ENCODE measurements at regions not wholly inside any gene's neighbourhood (a gene's known extent, or its start where the extent isn't known, plus 50 kb on each side); places are given as distances from the start of the nearest gene placed in this dataset.

DNA sequence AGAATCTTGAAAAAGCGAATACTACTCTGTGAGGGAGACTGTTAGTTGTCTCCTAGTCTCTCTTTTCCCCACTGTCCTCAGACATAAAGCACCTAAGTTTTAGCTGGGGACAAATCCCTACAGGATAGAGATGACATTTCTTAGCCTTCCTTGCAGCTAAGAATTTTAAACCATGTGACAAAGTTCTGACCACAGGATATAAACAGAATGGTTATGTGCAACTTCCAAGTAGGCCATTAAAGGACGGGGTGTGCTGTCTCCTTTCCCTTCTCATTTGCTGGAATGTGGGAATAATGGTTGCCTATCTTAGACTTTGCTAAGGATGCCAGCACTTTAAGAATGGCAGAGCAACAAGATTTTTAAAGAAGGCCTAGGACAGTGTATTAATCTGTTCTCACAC, 74.9 kb upstream of the PRPS1L1 start (continued):
- TF ChIP-seq, protein P1, sequence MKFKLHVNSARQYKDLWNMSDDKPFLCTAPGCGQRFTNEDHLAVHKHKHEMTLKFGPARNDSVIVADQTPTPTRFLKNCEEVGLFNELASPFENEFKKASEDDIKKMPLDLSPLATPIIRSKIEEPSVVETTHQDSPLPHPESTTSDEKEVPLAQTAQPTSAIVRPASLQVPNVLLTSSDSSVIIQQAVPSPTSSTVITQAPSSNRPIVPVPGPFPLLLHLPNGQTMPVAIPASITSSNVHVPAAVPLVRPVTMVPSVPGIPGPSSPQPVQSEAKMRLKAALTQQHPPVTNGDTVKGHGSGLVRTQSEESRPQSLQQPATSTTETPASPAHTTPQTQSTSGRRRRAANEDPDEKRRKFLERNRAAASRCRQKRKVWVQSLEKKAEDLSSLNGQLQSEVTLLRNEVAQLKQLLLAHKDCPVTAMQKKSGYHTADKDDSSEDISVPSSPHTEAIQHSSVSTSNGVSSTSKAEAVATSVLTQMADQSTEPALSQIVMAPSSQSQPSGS (IDR thresholded peaks at IDR 0.05; ENCODE audit: low read length) = no peak
- TF ChIP-seq NFIC (IDR thresholded peaks at IDR 0.05; ENCODE audit: low read depth, low read length) (no peak), CUX1 (IDR thresholded peaks at IDR 0.05; ENCODE audit: insufficient replicate concordance, low read depth, low read length) (no peak)

DNA sequence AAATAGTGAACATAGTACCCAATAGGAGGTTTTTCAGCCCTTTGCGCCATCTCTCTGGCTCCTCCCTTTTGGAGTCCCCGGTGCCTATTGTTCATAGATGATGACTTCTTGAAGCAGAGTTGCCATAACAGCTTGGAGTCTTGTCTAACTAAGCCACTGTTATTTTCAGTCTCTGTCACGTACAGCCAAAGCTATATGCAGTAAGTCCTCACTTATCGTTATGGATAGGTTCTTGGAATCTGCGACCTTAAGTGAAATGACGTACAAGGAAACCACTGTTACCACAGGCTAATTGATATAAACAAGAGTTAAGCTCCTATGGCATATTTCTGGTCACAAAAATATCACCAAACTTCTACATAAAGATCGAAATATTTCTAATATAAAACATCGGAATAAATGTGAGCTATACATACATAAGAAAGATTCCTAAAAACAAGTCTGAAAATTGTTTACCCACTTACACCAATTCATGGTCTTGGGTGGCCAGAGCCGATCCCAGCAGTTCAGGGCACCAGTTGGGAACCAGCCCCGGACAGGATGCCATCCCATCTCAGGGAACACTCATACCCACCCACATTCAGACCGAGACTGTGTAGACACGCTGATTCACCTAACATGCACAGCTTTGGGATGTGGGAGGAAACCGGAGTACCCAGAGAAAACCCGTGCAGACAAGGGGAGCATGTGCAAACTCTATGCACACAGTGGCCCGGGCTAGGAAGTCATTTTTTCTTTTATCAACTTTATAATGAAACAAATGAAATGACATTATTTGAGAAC, 76.0 kb upstream of the PRPS1L1 start:
- ATAC-seq (no peak), FAIRE-seq (no peak), DNase-seq (ENCODE audit: low read depth, low spot score) (no peak)
- in situ Hi-C loops (cut with MboI) (no loop called here), intact Hi-C loops (cut with micrococcal nuclease; ENCODE audit: unreplicated experiment) (no loop called here)
- no peak overlapping the region for H3K9ac ChIP-seq (ENCODE audit: control insufficient read depth, insufficient read depth, low read length)
- H3K27ac ChIP-seq (ENCODE audit: control insufficient read depth, insufficient read depth) = no peak overlapping the region
- no peak overlapping the region for H2AFZ ChIP-seq (ENCODE audit: control insufficient read depth, low read depth, low read length)
- H3K27me3 ChIP-seq (replicated peaks in 1 of 2; ENCODE audit: control insufficient read depth in 2 of 2, insufficient read depth in 2 of 2, low read length in 1 of 2) = no peaks in the 10 kb centered on the region
- SMC1A ChIA-PET (ENCODE audit: uncharacterized antibody, unreplicated experiment) = interaction anchor here (0.9 kb wide), 1 partner anchor 9 kb away, joined by 3 read pairs; no protein-coding TSS in a partner anchor
- H3K79me2 ChIP-seq (ENCODE audit: control insufficient read depth, insufficient read depth, low read length) = no peaks in the 10 kb centered on the region
- CTCF ChIA-PET = interaction anchor here (0.6 kb wide), 1 partner anchor 900 kb away, joined by 4 read pairs; no protein-coding TSS in a partner anchor
- H3K4me1 ChIP-seq (ENCODE audit: control insufficient read depth, insufficient read depth, low read length) = no peaks in the 10 kb centered on the region
- POLR2A ChIA-PET = interaction anchor here (0.6 kb wide), 1 partner anchor 18 kb away, joined by 3 read pairs; no protein-coding TSS in a partner anchor
- H3K4me3 ChIP-seq = no peak overlapping the region
- no peaks in the 10 kb centered on the region for H4K20me1 ChIP-seq (ENCODE audit: control insufficient read depth, insufficient read depth)
- 50% methylated on average over 15 of the region's 15 CpGs for WGBS (ENCODE audit: insufficient coverage, insufficient replicate concordance, low lambda C conversion rate, missing lambda C conversion rate)
- no peak overlapping the region for H3K4me2 ChIP-seq (ENCODE audit: control insufficient read depth, insufficient read depth)
- H3K36me3 ChIP-seq (ENCODE audit: control insufficient read depth in 2 of 2, insufficient read depth in 2 of 2, low read length in 1 of 2) = no peaks in the 10 kb centered on the region
- H3K9me3 ChIP-seq (replicated peaks; ENCODE audit: control insufficient read depth, insufficient read depth, low read length) = no peaks in the 10 kb centered on the region
- RAD21 ChIA-PET (ENCODE audit: unreplicated experiment) = interaction anchor here (0.7 kb wide), 1 partner anchor 12 kb away, joined by 3 read pairs; no protein-coding TSS in a partner anchor
- BruUV-seq (replicated peaks) = no TSS peak
- no peak for TF ChIP-seq NR2C1 (IDR thresholded peaks at IDR 0.05)
- no peak for TF ChIP-seq SRF (IDR thresholded peaks at IDR 0.05; ENCODE audit: low read depth in 2 of 2, low read length in 2 of 2)
- no peak for TF ChIP-seq WRNIP1 (IDR thresholded peaks at IDR 0.05; ENCODE audit: borderline replicate concordance, low read depth, low read length)
- TF ChIP-seq, protein P1 (IDR thresholded peaks at IDR 0.05; ENCODE audit: low read length) = no peak
- TF ChIP-seq CUX1 (IDR thresholded peaks at IDR 0.05; ENCODE audit: insufficient replicate concordance, low read depth, low read length) = no peak
